GM21515 (cell line): ENCODE measurements at regions not wholly inside any gene's neighbourhood (a gene's known extent, or its start where the extent isn't known, plus 50 kb on each side); places are given as distances from the start of the nearest gene placed in this dataset.
"Not testable (repeated sequence)": the region's sequence is repeated elsewhere in the genome, so short reads cannot be mapped to it uniquely, and the experiment has no call there.

Experiments
- ATAC-seq: cut with Tn5 transposase; IDR thresholded peaks from one replicate; pipeline ENCODE4 v1.9.1; 2021; ENCODE audit not compliant: unreplicated experiment

GRCh38 chr15:20625469-20625868 is 83.9 kb upstream of the GOLGA6L6 start:
- not testable (repeated sequence) for ATAC-seq

- not testable (repeated sequence) for ATAC-seq
Measured at GRCh38 chr15:20624085-20624484, 82.5 kb upstream of the GOLGA6L6 start.

DNA sequence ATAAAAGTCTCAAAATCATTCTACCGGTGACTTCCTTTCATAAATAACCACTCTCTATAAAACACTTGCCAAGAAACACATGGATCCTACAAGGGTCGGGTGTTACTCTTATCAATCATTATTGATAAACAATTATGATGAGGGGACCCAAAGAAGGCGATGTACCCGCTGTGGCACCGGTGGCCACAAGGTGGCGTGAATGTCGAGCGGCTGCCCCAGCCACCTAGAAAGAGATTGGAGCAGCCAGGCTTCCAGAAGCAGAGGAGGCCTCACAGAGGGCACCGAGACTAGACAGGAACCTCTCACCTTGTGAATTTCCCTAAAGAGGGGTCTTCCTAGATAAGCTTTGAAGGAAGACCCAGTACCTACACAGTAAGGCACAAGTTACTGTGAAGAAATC is 80.5 kb upstream of the GOLGA6L6 start:
- ATAC-seq, result peak; percentile 74

GRCh38 chr15:20614549-20614948 is 72.9 kb upstream of the GOLGA6L6 start:
- not testable (repeated sequence) for ATAC-seq

- not testable (repeated sequence) for ATAC-seq
Measured at GRCh38 chr15:20612796-20613195, 71.2 kb upstream of the GOLGA6L6 start.

DNA sequence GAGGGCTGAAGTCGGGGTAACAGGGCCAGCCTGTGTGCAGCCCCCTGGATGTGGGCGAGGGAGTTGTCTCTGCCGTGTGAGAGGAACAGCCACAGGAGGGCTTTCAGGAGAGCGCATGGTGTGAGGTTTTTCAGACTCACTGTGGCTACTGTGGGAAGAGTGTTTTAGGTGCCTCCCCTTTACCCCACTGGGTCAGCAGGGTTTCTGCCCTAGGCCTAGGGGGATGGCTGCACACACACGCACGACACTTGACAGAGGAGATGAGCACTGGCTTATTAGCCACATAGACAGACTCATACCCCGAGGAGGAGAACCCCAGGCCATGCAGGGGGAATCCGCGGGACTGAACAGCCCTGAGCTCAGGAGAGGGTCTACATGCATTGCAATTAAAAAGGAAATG is 70.8 kb upstream of the GOLGA6L6 start:
- not testable (repeated sequence) for ATAC-seq

DNA sequence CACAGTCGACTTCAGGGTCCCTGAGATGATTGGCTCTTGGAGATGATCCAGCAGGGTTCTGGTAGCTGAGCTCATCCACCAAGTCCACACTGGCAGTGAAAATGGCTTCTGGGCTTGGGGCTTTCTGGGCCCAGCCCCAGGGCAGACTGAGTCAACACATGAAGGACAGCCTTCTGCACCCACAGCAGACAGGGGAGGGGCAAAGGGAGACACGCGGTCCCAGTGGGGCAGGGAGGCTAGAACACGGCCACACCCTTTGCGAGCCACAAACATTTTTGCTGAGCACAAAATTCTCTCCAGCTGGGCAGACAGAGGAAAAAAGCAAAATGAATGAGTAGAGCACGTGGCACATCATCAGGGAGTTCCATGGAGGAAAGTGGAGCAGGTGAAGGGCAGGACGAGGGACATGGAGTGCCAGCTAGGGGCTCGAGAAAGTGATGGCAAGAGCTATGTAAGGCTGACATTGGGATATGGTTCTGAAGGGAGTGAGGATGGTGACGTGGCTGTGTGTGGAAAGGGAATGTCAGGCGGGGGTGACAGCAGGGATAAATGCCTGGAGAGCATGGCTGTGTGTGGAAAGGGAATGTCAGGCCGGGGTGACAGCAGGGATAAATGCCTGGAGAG is 70.2 kb upstream of the GOLGA6L6 start:
- not testable (repeated sequence) for ATAC-seq

DNA sequence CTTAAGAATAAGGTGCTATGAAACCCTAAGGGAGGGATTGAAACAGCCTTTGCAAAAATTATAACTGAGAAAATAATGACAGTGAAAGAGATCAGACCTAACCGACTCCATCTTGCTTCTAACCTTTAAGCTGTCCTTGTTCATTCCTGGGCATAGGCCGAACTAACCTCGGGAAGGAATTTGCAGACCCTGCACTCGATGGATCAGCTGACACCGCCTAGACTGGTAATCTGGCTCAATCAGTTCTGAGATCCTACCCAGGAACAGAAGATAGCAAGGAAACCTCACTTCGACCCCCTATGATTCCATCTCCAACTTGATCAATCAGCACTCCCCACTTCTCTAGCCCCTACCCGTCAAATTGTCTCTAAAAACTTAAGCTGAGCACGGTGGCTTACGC is 66.6 kb upstream of the GOLGA6L6 start:
- ATAC-seq, result not testable (repeated sequence)

DNA sequence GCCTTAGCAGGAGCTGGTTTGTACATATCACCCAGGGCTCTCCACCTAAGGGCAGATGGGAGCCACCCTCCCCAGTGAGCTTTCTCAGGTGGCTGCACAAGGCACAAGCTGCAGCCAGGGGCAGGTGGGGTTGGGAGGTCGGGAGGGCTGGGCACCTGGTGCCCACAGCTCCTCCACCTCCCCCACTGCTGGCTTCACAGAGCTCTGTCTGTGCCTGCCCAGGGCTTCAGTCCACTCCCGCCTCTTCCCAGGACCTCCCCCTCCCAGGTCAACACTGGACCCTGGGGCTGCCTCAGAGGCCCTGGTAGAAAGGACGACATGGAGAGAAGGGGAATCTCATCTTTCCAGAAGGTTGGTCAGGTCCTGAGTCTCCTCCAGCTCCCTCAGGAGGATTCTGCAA is 55.6 kb upstream of the GOLGA6L6 start:
- not testable (repeated sequence) for ATAC-seq

DNA sequence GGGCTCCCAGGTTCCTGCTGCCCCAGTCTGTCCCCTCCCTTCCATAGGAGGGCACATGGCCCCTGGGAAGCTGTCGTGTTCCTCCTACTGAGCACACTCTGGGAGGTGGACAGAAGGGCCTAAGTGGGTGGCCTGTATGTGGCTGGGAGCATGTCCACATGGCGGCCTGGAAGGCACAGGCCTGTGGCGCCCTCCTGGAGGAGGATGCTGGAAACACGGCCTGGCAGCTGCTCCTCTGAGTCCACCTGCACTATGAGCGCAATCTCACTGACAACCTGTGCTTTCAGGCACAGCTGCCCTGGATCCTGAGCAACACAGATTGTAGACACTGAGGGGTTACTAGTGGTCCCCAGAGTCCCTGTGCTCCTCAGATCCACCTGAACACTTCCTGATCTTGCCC is 52.6 kb upstream of the GOLGA6L6 start:
- ATAC-seq, result not testable (repeated sequence)

DNA sequence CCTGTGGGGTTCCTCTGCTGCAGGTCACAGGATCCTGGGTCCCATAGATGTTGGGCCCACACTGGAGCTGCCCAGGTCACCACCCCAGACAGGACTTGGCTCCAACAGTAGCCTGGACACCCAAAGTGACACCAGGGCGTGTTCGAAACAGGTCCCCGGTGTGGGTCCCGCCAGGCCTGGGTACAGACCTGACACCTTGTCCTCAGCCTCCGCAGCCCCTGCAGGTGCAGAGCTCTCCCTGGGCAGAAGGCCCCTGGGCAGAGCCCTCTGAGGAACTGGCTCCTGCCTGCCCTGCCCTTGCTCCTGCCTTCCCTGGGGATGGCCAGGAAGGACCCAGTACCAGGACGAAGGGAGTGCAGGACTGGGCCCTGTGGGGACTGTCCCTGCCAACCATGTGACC is 50.3 kb upstream of the GOLGA6L6 start:
- not testable (repeated sequence) for ATAC-seq
